HG03095 (cell line): ENCODE measurements at regions not wholly inside any gene's neighbourhood (a gene's known extent, or its start where the extent isn't known, plus 50 kb on each side); places are given as distances from the start of the nearest gene placed in this dataset.

Source experiments
- ATAC-seq: cut with Tn5 transposase; IDR thresholded peaks from one replicate; pipeline ENCODE4 v1.9.1; 2021; ENCODE audit warnings: moderate library complexity; ENCODE audit not compliant: unreplicated experiment

DNA sequence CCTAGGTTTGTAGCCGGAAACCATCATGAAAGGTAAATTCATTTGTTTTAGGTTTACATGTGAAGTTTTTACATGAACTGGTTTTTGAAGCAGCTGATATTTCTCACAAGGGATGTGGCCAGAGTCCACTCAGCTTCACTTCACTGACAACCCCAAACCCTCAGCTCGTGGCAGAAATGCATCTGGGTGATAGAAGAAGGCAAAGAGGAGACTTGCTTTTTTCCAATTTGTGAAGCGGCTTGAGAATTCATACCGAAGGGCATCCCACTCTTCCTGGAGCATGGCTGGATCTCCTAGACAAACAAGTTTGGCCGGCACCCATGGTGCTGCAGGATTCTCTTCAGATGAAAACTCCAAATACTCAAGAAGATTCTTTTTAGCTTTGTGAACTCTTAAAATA is 392.8 kb upstream of the CNR1 start:
- no peak for ATAC-seq

DNA sequence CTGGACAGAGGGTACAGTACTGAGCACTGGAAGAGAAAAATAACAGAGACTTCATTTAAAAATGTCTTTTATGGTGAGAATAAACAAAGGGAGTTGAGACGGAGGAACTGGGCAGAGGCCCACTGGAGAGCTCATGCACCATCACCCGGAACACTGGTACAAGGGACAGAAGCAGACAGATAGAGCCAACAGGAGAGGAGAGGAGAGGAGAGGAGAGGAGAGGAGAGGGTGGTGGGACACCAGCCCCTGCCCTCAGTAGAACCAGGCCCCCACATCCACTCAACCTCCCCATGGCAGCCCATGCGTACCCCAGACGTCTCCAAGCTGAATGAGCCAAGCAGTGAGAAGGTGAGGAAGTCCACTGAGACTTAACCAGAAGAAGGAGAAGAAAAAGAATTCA is 390.5 kb upstream of the CNR1 start:
- no peak for ATAC-seq

DNA sequence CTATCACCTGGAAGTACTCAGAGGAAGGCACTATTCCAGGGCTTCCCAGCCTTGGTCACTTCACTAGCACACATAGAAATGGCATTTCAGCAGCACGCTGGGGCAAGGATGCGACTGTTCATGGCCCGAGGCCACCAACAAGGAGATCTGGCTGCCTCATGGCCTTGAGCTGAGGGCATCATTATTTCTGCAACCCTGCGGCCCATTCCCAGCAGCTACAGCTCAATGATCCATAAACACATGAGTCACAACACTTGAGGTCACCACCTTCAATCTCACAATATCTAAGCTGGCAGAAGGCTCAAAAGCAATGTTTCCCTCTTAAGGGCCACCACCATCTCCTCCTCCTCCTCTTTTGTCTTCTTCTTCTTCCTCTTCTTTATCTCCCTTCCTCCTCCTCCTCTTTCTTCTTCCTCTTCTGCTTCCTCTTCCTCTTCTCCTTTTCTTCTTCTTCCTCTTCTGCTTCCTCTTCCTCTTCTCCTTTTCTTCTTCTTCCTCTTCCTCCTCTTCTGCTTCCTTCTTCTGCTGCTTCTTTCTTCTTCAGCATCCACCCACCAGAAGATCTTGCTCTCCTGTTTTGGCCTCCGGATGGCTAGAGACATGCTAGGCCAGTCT is 382.9 kb upstream of the CNR1 start:
- ATAC-seq, result no peak

DNA sequence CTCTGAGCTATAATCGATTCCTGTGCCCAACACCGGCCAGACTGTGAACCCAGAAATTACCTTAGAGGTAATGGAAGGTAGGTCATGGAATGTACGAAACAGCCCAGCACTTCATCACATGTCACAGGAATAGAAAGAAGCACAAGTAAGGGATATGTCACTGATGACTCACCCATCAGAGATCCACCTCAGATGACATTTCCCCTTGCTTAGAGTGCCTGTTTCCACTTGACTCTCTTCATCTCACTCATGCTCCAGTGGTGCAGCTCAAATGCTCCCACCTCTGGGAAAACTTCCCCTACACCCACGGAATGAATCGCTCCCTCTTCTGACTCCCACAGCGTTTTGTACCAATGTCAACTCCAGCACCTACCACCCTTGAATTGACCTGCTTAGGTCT is 381.6 kb upstream of the CNR1 start:
- ATAC-seq, result no peak

DNA sequence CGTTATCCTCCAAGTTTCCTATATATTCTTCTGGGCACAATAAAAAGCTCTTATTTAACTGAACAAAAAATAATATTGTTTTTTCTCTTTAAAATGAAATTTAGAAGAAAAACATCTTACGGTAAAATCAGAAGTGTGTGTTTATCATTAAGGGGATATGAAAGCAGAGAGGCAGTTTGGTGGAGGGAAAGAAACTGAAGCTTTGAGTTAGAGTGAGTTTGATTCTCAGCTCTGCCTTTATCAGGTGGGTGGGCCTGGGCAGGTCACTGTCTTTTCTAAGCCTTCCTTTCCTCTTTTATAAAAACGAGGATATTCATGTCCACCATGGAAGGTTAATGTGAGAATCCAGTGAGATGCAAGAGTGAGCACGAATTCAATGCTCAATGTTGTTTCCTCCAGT is 379.8 kb upstream of the CNR1 start:
- ATAC-seq, result no peak

DNA sequence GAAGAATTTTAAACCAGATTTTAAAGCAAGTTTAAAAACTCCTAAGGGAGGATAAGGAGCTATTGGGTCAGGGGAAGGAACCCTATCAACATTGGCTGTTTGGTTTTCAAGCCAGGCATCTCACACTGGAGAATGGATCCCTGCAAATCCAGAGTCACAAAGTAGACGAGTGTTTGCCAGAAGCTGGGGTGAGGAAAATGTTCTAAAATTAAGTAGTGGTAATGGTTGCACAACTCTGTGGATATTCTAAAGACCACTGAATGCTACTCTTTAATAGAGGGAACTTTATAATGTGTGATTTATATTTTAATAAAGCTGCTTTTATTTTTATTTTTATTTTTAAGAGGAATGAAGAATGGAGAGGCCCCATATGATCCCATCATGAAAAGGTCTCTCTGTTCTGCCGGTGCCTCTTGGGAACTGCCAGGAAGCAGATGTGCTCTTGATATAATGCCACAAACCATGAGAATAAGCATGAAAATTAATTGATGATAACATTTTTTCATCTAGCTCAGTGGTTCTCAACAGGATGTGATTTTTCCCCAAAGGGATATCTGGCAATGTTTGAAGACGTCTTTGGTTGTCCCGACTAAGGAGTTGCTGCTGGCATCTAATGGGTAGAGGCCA is 379.0 kb upstream of the CNR1 start:
- ATAC-seq, result no peak

DNA sequence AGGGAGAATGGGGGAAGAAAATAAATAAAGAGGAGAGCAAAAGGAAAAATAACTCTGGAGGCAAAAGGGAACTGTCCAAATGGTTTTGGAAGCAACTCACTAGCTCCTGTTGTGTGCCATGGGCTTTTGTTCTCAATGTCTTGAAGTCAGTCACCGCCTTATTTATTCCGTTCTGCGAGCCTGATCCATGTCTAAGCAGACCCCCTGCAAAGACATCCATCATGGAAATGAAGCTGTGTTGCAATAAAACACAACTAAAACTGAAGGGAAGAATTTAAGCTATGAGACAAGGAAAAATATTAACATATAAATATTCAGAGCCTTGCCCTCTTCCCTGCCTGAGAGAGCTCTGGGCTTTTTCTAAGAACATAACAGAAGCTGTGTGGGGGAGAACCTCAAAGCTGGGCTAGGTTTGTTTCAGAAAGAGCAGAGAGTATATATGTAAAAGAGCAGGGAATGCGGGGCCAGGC is 373.2 kb upstream of the CNR1 start:
- ATAC-seq, result no peak

DNA sequence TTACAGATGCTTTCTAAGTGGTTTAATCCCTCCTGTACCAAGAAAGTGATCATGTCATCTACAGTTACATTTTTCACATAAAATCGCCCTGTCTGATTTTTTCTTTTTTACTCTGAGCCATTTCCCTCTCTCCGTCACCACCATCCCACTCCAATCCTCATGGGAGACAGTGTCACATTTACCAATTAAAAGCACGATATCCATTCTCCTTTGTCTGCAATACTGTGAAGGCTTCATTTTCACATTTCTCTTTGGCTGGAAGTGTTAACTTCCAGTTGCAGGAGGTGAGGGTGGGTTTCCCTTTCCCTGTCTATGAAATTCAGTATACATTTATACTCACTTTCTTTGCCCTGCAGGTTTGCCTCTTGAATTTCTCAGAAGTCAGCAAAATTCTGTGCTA is 372.7 kb upstream of the CNR1 start:
- ATAC-seq, result no peak

DNA sequence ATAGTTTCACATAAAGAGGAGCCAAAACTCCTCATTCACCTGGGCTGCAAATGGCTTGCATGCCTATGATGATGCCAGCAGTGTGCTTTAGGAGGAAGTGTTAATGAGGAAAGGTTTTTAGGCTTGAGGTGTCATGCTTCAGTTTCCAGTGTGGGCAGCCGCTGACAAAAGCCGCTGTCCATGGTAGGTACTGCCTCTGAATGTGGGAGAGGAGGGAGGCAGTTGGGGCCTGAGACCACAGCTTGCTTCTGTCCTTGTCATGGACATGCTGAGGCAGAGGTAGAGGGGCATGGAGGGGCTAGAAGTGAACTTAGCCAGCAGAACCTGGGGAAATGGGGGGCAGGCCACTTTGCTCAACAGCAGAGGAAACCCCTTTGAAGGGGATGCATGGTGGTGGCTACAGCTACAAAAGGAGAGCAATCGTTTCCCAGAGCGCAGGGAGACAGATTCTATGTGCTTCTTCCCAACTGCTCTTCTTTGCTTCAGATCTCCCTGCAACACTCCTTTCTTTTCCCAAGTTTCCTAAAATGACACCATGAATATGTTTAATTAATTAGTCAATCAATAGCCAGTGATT is 372.1 kb upstream of the CNR1 start:
- no peak for ATAC-seq

DNA sequence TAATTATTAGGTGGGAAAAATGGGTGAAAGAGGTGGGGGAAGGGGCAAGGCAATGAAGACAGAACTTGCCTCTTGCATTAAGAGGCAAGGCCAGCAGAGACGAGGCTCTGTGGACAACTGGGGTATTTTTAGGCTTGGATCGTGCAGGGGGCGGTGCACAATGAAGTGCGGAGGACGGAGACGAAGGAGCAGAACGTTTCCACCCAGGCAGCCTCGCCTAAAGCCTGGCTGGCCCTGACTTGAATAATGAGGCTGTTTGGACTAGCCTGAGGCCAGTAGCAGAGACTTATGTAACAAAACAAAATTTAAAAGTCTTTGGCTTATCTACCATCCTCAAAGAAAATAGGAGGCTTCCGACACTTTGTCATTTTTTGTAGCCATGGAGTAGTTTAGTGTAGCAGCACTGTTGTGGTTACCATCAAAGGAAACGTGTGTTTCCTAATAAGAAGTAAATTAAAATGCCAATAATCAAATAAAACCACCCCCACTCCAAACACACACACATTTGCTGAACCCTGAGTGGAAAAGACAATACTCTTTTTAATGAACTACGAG is 370.0 kb upstream of the CNR1 start:
- no peak for ATAC-seq

DNA sequence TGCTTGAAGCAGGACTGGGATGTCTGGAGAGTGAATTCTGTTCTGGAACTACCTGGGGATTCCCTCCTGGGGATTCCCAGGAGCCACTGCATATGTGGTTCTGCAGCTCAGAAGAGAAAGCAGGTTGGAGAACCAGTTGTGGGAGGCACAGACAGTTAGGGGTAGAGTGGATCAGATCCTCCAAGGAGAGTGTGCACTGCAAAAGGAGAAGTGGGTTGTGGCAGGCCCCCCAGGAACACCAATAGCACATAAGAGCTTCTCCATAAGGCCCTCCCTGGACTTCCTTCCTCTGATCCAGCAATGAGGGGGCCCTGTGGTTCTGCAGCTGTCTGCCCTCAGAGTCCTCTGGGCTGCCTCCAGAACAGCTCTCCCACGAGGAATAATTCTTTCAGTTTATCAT is 369.2 kb upstream of the CNR1 start:
- no peak for ATAC-seq

DNA sequence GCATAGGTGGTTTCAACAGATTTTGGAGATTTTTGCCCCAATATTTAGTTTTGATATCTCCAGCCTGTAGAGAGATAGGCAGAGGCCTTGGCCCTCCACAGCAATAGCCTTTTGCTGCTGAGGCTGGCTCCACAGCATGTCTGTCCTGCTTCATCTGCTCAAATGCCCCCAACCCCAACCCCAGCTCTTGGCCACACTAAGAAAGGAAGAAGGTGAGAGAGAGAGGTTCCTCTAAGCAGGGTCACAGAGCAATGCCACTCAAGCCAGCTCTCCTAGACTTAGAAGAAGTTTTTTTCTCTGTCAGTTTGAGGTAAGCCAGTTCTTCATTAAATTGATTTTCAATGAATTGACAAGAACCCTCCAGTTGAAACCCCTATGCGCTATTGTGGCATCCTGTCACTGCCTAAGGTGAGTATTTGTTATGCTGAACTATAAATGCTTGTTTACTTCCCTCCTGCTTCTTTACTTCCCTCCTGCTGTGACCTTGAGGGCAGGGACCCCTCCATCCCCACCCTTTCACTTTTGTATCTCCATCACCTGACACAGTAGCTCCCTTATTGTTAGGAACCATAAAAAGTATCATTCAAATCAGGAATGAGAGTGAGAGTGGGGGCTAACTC is 366.2 kb upstream of the CNR1 start:
- ATAC-seq, result no peak

DNA sequence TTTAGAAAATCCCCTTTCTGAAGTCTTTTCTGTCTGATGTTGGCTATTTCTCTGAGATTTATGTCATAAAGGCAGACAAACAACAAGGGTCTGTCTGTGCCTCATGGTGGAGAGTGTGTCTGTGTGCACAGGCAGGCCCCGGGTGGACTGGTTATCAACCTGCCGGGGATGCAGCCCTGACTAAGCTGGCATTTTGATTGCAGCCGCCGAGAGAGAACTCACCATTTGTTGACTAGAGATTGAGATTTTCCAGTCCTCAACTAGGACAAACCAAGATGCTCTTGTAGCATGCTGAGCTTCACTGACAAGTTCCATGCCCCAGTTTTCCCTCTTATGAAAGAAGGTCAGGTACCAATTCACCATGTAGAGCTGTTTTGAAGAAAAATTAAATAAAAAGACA is 363.6 kb upstream of the CNR1 start:
- no peak for ATAC-seq

DNA sequence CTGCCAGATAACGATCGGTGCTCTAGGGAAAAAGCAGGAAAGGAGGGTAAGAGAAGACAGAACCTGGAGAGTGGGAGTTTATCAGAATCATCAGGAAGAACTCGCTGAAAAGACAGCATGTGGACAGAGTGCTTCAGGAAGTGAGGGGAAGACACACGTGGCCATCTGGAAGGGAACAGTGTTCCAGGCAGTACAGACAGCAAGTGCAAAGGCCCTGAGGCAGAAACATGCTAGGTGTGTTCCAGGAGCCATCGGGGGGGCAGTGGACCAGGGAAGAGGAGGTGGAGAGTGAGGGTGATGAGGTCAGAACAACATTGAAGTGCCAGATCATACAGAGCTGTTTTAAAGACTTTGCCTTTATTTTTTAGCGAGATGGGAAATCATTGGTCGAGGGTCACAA is 354.3 kb upstream of the CNR1 start:
- ATAC-seq, result no peak

DNA sequence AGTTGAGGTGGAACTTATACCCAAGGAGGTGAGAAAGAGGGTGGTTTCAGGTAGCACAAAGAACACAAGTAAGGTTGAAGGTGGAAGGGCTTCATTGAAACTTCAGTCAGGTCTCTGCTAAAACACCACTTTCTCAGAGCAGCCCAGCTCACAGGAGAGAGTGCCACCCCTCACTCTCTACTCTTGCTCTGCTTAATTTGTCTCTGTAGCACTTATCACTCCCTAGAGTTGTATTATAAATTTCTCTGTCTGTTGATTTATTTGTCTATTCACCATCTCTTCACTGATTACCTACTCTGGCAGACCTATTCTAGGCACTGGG is 353.8 kb upstream of the CNR1 start:
- ATAC-seq, result no peak

DNA sequence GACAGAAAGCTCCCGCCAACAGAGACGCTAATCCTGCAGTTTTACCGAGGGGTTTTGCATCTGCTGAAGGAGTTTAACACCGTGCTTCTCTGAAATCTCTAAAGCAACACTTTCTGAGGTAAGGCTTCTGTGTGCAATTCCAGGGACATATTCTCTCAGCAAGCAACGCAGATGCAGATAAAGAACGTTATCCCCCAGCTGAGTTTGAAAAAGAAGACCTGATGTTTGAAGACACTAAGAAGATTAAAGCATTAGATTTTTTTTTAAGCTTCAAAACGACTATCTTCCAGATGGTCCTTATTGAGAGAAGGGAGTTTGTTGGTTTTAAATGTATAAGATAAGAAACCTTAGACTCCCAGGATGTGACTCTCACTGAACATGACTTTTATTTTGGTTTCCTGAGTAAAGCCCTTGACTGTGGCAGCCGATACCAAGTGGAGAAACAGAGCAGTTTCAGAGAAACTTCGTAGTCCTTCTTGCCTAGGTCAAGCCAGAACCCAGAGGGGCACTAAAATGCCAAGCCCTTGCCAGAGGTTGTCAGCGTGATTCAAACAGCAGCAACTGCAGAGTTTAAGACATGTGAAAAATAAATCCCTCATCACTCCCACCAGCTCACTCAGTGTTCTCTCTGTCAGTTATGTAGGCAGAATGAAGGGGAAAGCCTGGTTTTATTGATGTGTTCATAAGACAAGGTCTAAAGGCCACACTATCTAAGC is 353.3 kb upstream of the CNR1 start:
- no peak for ATAC-seq

DNA sequence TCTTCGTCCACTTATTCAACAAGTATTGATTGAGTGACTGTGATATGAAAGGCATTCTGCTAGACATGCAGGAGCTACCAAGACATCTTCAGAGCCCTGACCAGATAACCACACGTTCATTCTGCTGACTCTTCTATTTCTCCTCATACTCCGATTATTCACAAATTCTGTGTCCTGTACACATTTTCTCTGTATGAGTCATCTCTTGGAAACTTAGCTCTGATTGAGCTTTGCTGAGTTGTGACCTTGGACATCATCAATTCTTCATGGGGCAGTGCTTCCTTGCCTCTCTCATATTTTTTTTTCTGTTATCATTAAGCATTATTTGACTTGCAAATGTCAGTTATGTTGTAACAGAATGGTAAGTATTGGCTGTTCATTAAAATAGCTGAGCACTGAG is 351.6 kb upstream of the CNR1 start:
- ATAC-seq, result no peak

DNA sequence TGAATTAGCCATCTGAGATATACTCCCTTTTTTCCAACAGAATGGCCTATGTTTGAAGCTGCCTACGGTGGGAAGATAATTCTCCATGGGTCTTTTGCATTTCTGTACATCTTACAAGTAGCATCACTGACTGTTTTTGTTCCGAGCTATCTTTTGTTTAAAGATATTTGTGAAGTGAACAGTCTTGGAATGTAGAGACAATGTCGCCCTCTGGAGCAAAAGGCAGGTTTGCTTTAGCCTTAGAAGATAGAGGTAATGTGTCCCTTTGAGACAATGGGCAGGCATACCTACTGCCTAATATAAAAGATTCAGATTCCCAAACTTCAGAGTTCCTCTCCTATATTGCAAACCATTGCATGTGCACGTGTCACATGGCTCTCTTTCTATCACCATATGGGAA is 347.8 kb upstream of the CNR1 start:
- no peak for ATAC-seq

DNA sequence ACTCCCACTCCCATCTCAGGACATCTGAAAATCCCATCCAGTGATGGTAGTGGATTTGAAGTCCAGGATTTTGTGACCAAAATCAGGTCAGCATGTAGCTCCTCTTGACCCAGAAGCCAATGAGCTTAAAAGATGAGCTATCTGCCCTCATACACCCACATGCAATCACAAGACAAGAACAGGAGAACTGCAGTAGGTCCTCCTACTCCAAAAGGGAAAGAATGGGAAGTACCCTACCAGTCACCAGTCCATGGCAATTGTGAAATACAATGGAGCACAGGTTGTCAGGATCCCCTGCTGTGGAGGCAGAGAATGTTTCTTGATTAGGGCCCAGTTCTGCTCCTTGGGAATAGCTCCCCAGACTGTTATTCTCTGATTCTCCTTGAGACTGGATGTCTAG is 347.3 kb upstream of the CNR1 start:
- no peak for ATAC-seq

DNA sequence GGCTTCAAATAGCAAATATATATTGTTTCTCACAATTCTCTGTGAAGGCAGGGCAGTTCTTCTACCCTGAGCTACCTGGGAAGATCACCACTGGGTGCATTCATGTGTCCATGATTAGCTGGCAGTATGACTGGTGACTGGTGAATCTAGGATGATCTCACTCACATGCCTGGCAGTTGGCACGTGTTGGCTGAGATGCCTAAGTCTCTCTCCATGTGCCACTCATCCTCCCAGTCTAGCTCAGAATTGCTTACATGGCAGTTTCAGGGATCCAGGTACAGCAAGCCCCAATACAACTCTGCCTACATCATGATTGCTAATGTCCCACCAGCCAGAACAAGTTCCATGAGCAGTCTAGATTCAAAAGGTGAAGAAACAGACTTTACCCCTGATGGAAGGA is 346.8 kb upstream of the CNR1 start:
- no peak for ATAC-seq

DNA sequence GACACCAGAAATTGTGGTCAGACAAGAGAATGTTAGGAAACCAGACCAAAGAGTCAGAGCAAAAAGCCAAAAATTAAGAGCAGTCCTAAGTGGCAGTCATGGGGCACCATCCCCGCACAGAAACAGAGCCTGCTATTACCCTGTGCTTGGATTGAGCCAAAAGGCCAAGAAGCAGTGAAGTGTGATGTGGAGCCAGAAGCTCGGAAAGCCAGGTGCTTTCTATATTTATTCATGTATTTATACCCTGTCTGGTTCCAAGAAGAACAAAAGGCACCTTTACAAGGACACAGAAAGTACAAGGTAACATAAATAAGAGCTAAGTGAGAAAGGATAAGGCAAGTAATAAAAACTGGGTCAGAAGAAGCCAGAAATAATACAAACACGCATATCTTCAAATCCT is 336.2 kb upstream of the CNR1 start:
- no peak for ATAC-seq
